BE2C (cell line): ENCODE measurements at regions not wholly inside any gene's neighbourhood (a gene's known extent, or its start where the extent isn't known, plus 50 kb on each side); places are given as distances from the start of the nearest gene placed in this dataset.

Source experiments
- DNase-seq: peaks from one replicate; pipeline ENCODE4 v3.0.0-alpha.2; 2020
- H3K27me3 ChIP-seq: fragments of 250-450 bp; sonication (Bioruptor Pico); 2 replicates; pipeline ENCODE4 v1.5.1; 2020; ENCODE audit warnings: mild to moderate bottlenecking
- H3K36me3 ChIP-seq: fragments of 250-450 bp; sonication (Bioruptor Pico); 2 replicates; pipeline ENCODE4 v1.5.1; 2020; ENCODE audit warnings: mild to moderate bottlenecking
- H3K4me1 ChIP-seq: fragments of 250-450 bp; sonication (Bioruptor Pico); 2 replicates; pipeline ENCODE4 v1.5.1; 2020
- H3K4me3 ChIP-seq: 2 replicates; pipeline ENCODE4 v1.5.1; 2011; ENCODE audit warnings: low read depth, low read length
- H3K9me3 ChIP-seq: fragments of 250-450 bp; sonication (Bioruptor Pico); 2 replicates; pipeline ENCODE4 v1.5.1; 2020
- CTCF ChIP-seq: IDR thresholded peaks from 2 replicates; pipeline ENCODE4 v1.5.1; 2012; ENCODE audit warnings: mild to moderate bottlenecking, low read depth, low read length

DNA sequence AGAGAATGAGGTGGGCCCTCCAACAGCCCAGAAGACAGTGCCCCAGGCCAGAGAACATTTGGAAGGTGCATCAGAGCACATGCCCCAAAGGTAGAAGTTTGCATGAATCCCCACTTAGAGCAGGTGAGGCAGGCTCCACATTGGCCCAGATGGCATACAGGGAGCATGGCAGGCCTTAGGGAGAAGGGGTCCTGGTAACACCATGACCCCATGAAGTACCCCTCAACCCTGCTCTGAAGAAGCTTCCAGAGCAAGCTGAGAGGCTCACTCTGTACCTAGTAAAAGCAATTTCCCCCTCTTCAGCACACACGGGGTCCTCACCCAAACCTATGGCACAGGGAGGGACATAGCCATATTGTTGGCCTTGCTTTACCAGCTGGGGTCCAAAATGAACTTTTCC lies 162.6 kb downstream of the BUB3 start:
- no peak for TF ChIP-seq CTCF
- peaks cover 8% of the 10 kb centered on the region for H3K4me1 ChIP-seq
- H3K9me3 ChIP-seq = no peaks in the 10 kb centered on the region
- no peaks in the 10 kb centered on the region for H3K36me3 ChIP-seq
- DNase-seq = no peak
- H3K27me3 ChIP-seq = no peaks in the 10 kb centered on the region
- no peak overlapping the region for H3K4me3 ChIP-seq

- no peak for TF ChIP-seq CTCF
- no peaks in the 10 kb centered on the region for H3K36me3 ChIP-seq
- H3K4me1 ChIP-seq = peaks cover 8% of the 10 kb centered on the region
- no peak for DNase-seq
- no peaks in the 10 kb centered on the region for H3K27me3 ChIP-seq
- no peak overlapping the region for H3K4me3 ChIP-seq
- no peaks in the 10 kb centered on the region for H3K9me3 ChIP-seq
These were observed 164.3 kb downstream of the BUB3 start for GRCh38 chr10:123318516-123318915.

- peaks cover 8% of the 10 kb centered on the region for H3K4me1 ChIP-seq
- TF ChIP-seq CTCF = no peak
- no peak overlapping the region for H3K4me3 ChIP-seq
- no peaks in the 10 kb centered on the region for H3K27me3 ChIP-seq
- H3K9me3 ChIP-seq = no peaks in the 10 kb centered on the region
- no peak for DNase-seq
- no peaks in the 10 kb centered on the region for H3K36me3 ChIP-seq
These were observed 165.9 kb downstream of the BUB3 start for GRCh38 chr10:123320091-123320490.

DNA sequence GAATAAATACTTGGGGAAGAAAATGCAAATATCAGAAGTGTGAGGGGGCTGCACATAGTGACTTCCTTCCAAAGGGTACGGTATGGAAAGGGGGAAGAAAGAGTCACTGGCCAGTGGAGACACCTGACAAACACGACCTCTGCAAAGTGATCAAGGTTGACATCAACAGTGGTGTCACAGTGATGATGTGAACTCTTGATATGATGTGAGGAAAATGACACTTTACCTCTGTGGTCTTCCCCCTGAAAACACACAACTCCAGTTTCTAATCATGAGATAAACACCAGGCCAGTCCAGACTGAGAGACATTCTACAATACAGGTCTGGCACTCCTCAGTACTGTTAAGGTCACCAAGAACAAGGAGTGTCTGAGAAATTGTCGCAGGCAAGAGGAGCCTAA lies 169.7 kb downstream of the BUB3 start:
- no peak for TF ChIP-seq CTCF
- Histone ChIP-seq H3K9me3 (no peaks in the 10 kb centered on the region), H3K4me1 (peaks cover 8% of the 10 kb centered on the region), H3K27me3 (no peaks in the 10 kb centered on the region), H3K36me3 (no peaks in the 10 kb centered on the region), H3K4me3 (no peak overlapping the region)
- DNase-seq = no peak

DNA sequence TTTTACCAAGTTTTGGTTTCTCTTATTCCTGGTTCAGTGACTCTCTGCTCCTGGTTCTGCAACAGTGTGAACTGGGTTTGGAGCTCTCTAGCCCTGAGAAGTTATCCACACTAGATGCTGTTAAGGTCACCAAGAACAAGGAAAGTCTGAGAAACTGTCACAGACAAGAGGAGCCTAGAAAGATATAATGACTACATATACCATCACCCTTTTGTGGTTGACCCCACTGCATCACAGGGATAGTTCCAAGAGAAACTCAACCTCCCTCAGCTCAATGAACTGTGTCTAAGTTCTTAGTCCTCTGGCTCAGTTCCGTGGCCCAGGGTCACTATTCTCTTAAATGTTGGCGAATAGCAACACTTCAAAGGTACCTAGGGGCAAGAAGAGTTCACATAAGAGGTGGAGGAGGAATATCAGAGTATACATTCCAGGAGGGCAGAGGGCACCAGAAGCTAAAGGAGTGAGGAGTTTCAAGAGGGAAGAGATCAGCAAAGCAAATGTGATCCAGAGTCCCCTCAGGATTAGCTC lies 171.5 kb downstream of the BUB3 start:
- TF ChIP-seq CTCF = no peak
- H3K4me1 ChIP-seq = peaks cover 5% of the 10 kb centered on the region
- H3K27me3 ChIP-seq = no peaks in the 10 kb centered on the region
- no peaks in the 10 kb centered on the region for H3K36me3 ChIP-seq
- H3K4me3 ChIP-seq = no peak overlapping the region
- no peaks in the 10 kb centered on the region for H3K9me3 ChIP-seq
- DNase-seq = no peak

DNA sequence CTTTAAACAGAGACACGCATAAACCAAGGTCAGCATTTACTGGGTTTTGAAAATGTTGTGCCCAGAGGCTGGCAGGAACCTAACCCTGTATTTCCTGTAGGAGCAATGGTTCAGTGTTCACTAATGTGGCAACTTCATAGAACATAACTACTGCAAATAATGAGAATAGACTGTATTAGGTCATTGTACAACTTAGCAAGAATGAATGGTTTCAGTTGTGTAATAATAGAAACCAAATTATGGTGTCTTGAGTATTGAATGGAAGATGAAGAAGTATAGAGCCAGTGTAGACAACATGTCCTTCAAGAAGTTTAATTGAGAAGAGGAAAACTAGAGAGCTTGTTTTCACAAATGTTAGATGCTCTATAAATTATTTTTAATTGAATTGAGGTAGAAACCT lies 172.5 kb downstream of the BUB3 start:
- no peak for TF ChIP-seq CTCF
- no peak overlapping the region for H3K4me3 ChIP-seq
- H3K36me3 ChIP-seq = no peaks in the 10 kb centered on the region
- no peaks in the 10 kb centered on the region for H3K27me3 ChIP-seq
- H3K4me1 ChIP-seq = no peaks in the 10 kb centered on the region
- H3K9me3 ChIP-seq = no peaks in the 10 kb centered on the region
- DNase-seq = no peak
